Central memory CD8-positive, alpha-beta T cell (primary cell): ENCODE measurements at regions not wholly inside any gene's neighbourhood (a gene's known extent, or its start where the extent isn't known, plus 50 kb on each side); places are given as distances from the start of the nearest gene placed in this dataset.
"Not testable (repeated sequence)": the region's sequence is repeated elsewhere in the genome, so short reads cannot be mapped to it uniquely, and the experiment has no call there.

Experiments used
- ATAC-seq: fragments of 150-1000 bp; cut with Tn5 transposase; replicated peaks from 2 replicates; pipeline ENCODE4 v1.10.0; 2022; ENCODE audit warnings: mild to moderate bottlenecking, moderate FRiP score, moderate number of reproducible peaks; ENCODE audit not compliant: poor library complexity, severe bottlenecking; ENCODE audit errors: extremely low read depth
- DNase-seq, 2 donors: peaks; one replicate each; pipeline ENCODE4 v3.0.0; 2021; ENCODE audit warnings: low spot score in 2 of 2
- H3K27ac Mint-ChIP-seq: one replicate; pipeline ENCODE4 v1.8.0; 2022; ENCODE audit warnings: low read depth, mild to moderate bottlenecking, moderate library complexity, mixed read lengths
- H3K27me3 Mint-ChIP-seq: one replicate; pipeline ENCODE4 v1.8.0; 2022; ENCODE audit warnings: mixed read lengths
- H3K36me3 Mint-ChIP-seq: one replicate; pipeline ENCODE4 v1.8.0; 2022; ENCODE audit warnings: mild to moderate bottlenecking, moderate library complexity, mixed read lengths; ENCODE audit not compliant: insufficient read depth
- H3K4me1 Mint-ChIP-seq: one replicate; pipeline ENCODE4 v1.8.0; 2022; ENCODE audit warnings: mixed read lengths
- H3K4me3 Mint-ChIP-seq: one replicate; pipeline ENCODE4 v1.8.0; 2022; ENCODE audit warnings: mild to moderate bottlenecking, moderate library complexity, mixed read lengths
- H3K9me3 Mint-ChIP-seq: one replicate; pipeline ENCODE4 v1.8.0; 2022; ENCODE audit warnings: mixed read lengths

DNA sequence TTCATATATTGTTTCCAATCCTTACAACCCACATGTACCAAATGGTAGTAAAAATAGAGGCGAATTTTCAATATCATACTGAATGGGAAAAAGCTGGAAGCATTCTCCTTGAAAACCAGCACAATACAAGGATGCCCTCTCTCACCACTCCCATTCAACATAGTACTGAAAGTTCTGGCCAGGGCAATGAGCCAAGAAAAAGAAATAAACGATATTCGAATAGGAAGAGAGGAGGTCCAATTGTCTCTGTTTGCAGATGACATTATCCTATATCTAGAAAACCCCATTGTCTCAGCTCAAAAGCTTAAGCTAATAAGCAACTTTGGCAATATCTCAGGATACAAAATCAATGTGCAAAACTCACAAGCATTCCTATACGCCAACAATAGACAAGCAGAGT is 346.4 kb upstream of the JARID2 start:
- not testable (repeated sequence) for H3K27me3 Mint-ChIP-seq, DNase-seq, H3K27ac Mint-ChIP-seq, H3K4me1 Mint-ChIP-seq, H3K36me3 Mint-ChIP-seq, H3K9me3 Mint-ChIP-seq, H3K4me3 Mint-ChIP-seq, ATAC-seq

DNA sequence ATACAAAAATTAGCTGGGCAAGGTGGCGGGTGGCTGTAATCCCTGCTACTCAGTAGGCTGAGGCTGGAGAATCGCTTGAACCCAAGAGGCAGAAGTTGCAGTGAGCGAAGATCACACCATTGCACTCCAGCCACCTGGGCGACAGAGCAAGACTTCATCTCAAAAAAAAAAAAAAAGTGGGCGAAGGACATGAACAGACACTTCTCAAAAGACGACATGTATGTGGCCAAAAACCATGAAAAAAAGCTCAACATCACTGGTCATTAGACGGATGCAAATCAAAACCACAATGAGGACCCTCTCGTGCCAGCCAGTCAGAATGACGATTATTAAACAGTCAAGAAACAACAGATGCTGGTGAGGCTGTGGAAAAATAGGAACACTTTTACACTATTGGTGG is 344.9 kb upstream of the JARID2 start:
- ATAC-seq (no peak), DNase-seq (no peak)
- H3K27ac Mint-ChIP-seq: no peak overlapping the region
- no peaks in the 10 kb centered on the region for H3K36me3 Mint-ChIP-seq
- H3K9me3 Mint-ChIP-seq: no peaks in the 10 kb centered on the region
- H3K27me3 Mint-ChIP-seq: no peaks in the 10 kb centered on the region
- no peak overlapping the region for H3K4me3 Mint-ChIP-seq
- H3K4me1 Mint-ChIP-seq: no peaks in the 10 kb centered on the region

DNA sequence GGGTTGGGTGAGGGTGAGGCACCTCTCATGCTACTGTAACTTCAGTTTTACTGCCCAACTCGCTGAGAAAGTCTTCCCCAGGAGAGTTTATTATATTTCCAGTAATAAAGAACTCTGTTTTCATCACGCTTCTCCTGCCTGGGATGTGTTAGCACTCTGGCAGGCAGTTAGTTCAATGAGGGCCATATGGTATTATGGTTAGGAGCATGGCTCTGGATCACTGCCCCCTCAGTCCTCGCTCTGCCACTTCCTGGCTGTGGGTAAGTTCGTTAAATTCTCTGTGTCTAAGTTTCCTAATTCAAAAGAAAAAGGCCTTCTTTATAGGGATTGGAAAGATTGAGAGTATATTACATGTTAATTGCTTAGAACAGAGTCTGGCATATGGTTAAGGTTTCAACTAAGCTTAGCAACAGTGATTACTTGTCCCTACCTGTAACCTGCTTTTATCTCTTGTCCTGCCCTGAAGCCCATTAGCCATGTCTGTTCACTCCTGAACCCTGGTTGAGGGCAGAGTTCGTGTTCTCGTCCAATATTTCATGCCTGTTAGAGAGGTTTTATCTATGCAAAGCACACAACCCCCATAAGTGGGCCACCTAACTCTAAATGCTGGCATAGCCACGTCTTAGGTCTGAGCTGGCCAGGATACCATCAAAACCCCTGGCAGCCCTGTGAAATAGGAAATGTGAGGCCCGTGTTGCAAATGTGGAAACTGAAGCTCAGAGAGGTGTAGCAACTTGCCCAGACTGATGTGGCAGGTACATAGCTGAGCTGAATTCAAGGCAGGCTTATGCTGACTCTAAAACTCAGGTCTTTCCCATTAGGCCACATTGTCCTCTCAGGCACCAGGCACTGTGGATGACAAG is 342.5 kb upstream of the JARID2 start:
- Mint-ChIP-seq H3K9me3 (no peaks in the 10 kb centered on the region), H3K27me3 (no peaks in the 10 kb centered on the region), H3K27ac (no peak overlapping the region), H3K4me1 (no peaks in the 10 kb centered on the region), H3K36me3 (no peaks in the 10 kb centered on the region), H3K4me3 (no peak overlapping the region)
- DNase-seq (no peak), ATAC-seq (no peak)

GRCh38 chr6:14905201-14905600 is 340.7 kb upstream of the JARID2 start:
- Mint-ChIP-seq H3K9me3 (no peaks in the 10 kb centered on the region), H3K36me3 (no peaks in the 10 kb centered on the region), H3K27ac (no peak overlapping the region), H3K4me1 (peaks cover under 1% of the 10 kb centered on the region), H3K27me3 (no peaks in the 10 kb centered on the region), H3K4me3 (no peak overlapping the region)
- no peak for ATAC-seq
- DNase-seq: no peak

- peaks cover 15% of the 10 kb centered on the region for H3K4me1 Mint-ChIP-seq
- no peak overlapping the region for H3K4me3 Mint-ChIP-seq
- H3K9me3 Mint-ChIP-seq: no peaks in the 10 kb centered on the region
- no peaks in the 10 kb centered on the region for H3K27me3 Mint-ChIP-seq
- H3K36me3 Mint-ChIP-seq: no peaks in the 10 kb centered on the region
- ATAC-seq: no peak
- no peak overlapping the region for H3K27ac Mint-ChIP-seq
- DNase-seq: no peak
These were observed 339.2 kb upstream of the JARID2 start for GRCh38 chr6:14906621-14907020.

DNA sequence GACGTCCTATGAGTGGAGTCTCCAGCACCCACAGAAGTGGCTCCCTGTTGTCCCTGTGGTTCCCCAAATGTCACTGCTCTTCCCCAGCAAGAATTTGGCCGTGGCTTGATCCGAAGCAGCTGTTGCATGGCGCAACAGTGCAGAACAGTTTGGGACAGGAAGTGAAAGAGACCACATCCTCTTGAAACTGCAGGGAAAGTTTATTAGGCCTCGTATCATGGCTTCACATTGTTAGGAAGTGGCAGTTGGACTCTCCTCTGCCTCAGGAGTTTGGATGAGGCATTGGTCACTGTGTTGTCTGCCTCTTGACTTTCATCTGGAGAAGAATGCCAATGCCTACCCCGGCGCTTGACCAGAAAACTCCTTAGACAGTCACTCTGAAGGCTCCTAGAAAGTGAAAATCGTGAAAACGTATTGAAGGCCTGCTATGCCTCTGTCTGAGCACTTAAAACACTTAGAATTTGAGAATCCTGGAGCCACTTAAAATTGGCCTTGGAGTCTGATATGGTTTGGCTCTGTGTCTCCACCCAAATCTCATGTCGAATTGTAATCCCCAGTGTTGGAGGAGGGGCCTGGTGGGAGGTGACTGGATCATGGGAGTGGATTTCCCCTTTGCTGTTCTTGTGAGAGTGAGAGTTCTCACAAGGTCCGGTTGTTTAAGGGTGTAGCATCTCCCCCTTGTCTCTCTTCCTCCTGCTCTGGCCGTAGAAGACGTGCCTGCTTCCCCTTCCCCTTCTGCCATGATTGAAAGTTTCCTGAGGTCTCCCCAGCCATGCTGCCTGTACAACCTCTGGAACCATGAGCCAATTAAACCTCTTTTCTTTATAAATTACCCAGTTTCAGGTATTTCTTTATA is 334.9 kb upstream of the JARID2 start:
- Mint-ChIP-seq H3K27me3 (no peaks in the 10 kb centered on the region), H3K4me1 (peaks cover 18% of the 10 kb centered on the region), H3K9me3 (no peaks in the 10 kb centered on the region), H3K27ac (peak overlapping the region; percentile 26), H3K4me3 (peak overlapping the region; percentile 50), H3K36me3 (no peaks in the 10 kb centered on the region)
- no peak for DNase-seq
- peak; percentile 72 for ATAC-seq

DNA sequence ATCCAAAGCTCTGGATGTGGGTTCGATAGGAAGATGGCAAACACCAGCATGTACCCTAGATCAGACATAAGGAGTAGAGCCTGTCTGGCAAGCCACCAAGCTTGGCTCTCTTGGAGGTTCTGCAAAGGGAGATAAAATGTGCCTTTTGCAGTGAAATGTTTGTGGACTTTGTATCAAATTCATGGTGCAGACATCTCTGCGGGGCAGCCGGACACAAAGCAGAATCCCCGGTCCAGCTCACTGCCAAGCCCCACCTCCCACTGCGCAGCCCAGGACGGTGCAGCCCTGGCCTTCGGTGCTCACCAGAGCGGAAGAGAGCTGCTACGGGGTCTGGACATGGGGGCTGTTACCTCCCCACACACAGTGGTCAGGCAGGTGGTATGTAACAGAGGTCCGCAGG is 333.6 kb upstream of the JARID2 start:
- H3K27ac Mint-ChIP-seq: no peak overlapping the region
- H3K4me3 Mint-ChIP-seq: no peak overlapping the region
- no peak for DNase-seq
- H3K4me1 Mint-ChIP-seq: peaks cover 18% of the 10 kb centered on the region
- ATAC-seq: no peak
- no peaks in the 10 kb centered on the region for H3K36me3 Mint-ChIP-seq
- no peaks in the 10 kb centered on the region for H3K9me3 Mint-ChIP-seq
- H3K27me3 Mint-ChIP-seq: no peaks in the 10 kb centered on the region

- H3K36me3 Mint-ChIP-seq: no peaks in the 10 kb centered on the region
- H3K4me1 Mint-ChIP-seq: peaks cover 18% of the 10 kb centered on the region
- no peak overlapping the region for H3K27ac Mint-ChIP-seq
- H3K4me3 Mint-ChIP-seq: no peak overlapping the region
- H3K27me3 Mint-ChIP-seq: no peaks in the 10 kb centered on the region
- H3K9me3 Mint-ChIP-seq: no peaks in the 10 kb centered on the region
- ATAC-seq (no peak), DNase-seq (no peak)
These were observed 333.2 kb upstream of the JARID2 start for GRCh38 chr6:14912706-14913105.

- no peaks in the 10 kb centered on the region for H3K9me3 Mint-ChIP-seq
- no peak overlapping the region for H3K27ac Mint-ChIP-seq
- H3K27me3 Mint-ChIP-seq: no peaks in the 10 kb centered on the region
- no peak for ATAC-seq
- DNase-seq: no peak
- no peaks in the 10 kb centered on the region for H3K36me3 Mint-ChIP-seq
- H3K4me1 Mint-ChIP-seq: peaks cover 18% of the 10 kb centered on the region
- H3K4me3 Mint-ChIP-seq: no peak overlapping the region
These were observed 331.9 kb upstream of the JARID2 start for GRCh38 chr6:14913931-14914330.

DNA sequence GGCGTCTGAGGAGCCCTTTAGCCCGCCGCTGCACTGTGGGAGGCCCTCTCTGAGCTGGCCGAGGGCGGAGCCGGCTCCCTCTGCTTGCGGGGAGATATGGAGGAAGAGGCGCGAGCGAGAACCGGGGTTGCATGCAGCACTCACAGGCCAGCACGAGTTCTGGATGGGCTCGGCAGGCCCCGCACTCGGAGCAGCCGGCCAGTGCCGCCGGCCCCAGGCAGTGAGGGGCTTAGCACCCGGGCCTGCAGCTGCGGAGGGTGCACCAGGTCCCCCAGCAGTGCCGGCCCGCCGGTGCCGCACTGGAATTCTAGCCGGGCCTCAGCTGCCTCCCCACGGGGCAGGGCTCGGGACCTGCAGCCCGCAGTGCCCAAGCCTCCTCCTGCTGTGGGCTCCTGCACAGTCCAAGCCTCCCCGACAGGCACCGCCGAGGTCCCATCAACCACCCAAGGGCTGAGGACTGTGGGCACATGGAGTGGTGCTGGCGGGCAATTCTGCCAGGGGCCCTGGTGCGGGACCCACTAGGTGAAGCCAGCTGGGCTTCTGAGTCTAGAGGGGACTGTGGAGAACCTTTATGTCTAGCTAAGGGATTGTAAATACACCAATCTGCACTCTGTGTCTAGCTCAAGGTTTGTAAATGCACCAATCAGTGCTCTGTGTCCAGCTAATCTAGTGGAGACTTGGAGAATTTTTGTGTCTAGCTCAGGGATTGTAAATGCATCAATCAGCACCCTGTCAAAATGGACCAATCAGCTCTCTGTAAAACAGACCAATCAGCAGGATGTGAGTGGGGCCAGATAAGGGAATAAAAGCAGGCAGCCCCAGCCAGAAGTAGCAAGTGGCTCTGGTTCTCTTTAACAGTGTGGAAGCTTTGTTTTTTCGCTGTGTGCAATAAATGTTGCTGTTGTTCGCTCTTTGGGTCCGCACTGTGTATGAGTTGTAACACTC is 329.7 kb upstream of the JARID2 start:
- H3K9me3 Mint-ChIP-seq: no peaks in the 10 kb centered on the region
- H3K4me3 Mint-ChIP-seq: no peak overlapping the region
- no peaks in the 10 kb centered on the region for H3K36me3 Mint-ChIP-seq
- DNase-seq: no peak
- ATAC-seq: no peak
- H3K27me3 Mint-ChIP-seq: no peaks in the 10 kb centered on the region
- no peak overlapping the region for H3K27ac Mint-ChIP-seq
- peaks cover 8% of the 10 kb centered on the region for H3K4me1 Mint-ChIP-seq

- Mint-ChIP-seq H3K4me1 (no peaks in the 10 kb centered on the region), H3K27ac (no peak overlapping the region), H3K27me3 (no peaks in the 10 kb centered on the region)
These were observed 328.6 kb upstream of the JARID2 start for GRCh38 chr6:14917109-14917910.

More at GRCh38 chr6:14917109-14917910, 328.6 kb upstream of the JARID2 start:
- no peak for ATAC-seq
- Mint-ChIP-seq H3K4me3 (no peak overlapping the region), H3K9me3 (no peaks in the 10 kb centered on the region), H3K36me3 (no peaks in the 10 kb centered on the region)
- no peak for DNase-seq
